A549 (cell line): ENCODE measurements at regions not wholly inside any gene's neighbourhood (a gene's known extent, or its start where the extent isn't known, plus 50 kb on each side); places are given as distances from the start of the nearest gene placed in this dataset.

Experiments used
- ATAC-seq, 2 experiments: fragments of 200-7000 bp in 1 of 2; fragments of >200 bp in 1 of 2; cut with Nextera tagmentation in 1 of 2; cut with Tn5 transposase in 1 of 2; 3 replicates each; pipeline versions ENCODE4 v1.8.0 to v1.9.1; 2018 to 2020; ENCODE audit warnings: mild to moderate bottlenecking in 1 of 2, moderate library complexity in 1 of 2
- CTCF ChIA-PET: fragments of 300-600 bp; sonication (Branson Sonifier 250); formaldehyde crosslinking; extraction: SDS; loops from one replicate; lab custom pipeline; 2021; ENCODE audit warnings: antibody characterized with exemption, inconsistent platforms; lab: Yijun Ruan, JAX
- POLR2A ChIA-PET: fragments of 350-600 bp; formaldehyde crosslinking; extraction: SDS; loops from one replicate; lab custom pipeline; 2021; ENCODE audit warnings: antibody characterized with exemption, inconsistent platforms; lab: Yijun Ruan, JAX
- DNase-seq, 2 experiments: peaks; one replicate each; pipeline versions ENCODE4 v3.0.0 to v3.0.0-alpha.2; 2011 to 2016; ENCODE audit warnings: low read depth in 1 of 2, low spot score in 1 of 2
- FAIRE-seq: peaks from 2 replicates; lab custom pipeline; 2011; peaks lifted over from hg19 to GRCh38; lab: Jason Lieb, UNC
- H3K27ac ChIP-seq, 2 experiments: fragments of >200 bp; sonication (Bioruptor Twin); formaldehyde crosslinking; 3 replicates each; pipeline ENCODE4 v1.5.1; 2016 to 2017
- H3K4me1 ChIP-seq: fragments of >200 bp; sonication (Bioruptor Twin); formaldehyde crosslinking; 3 replicates; pipeline ENCODE4 v1.6.1; 2016
- H3K4me2 ChIP-seq: fragments of >200 bp; sonication (Bioruptor Twin); formaldehyde crosslinking; 3 replicates; pipeline ENCODE4 v1.6.1; 2016
- H3K4me3 ChIP-seq: fragments of >200 bp; sonication (Bioruptor Twin); formaldehyde crosslinking; 3 replicates; pipeline ENCODE4 v1.5.1; 2016
- H3K9me3 ChIP-seq: fragments of >200 bp; sonication (Bioruptor Twin); formaldehyde crosslinking; 3 replicates; pipeline ENCODE4 v1.6.1; 2016
- ATOH8 ChIP-seq: fragments of 250-450 bp; sonication (Bioruptor Pico); IDR thresholded peaks from 2 replicates; pipeline ENCODE4 v1.5.0; 2020; ENCODE audit warnings: low read depth, mild to moderate bottlenecking, moderate library complexity
- CBX2 ChIP-seq: fragments of 200-600 bp; sonication (generic); IDR thresholded peaks from 2 replicates; pipeline ENCODE4 v1.6.1; 2016; ENCODE audit warnings: low read depth, mild to moderate bottlenecking, borderline replicate concordance
- CEBPB ChIP-seq, 2 experiments: fragments of >200 bp in 1 of 2; sonication (Bioruptor Twin) in 1 of 2; formaldehyde crosslinking in 1 of 2; IDR thresholded peaks; 2 replicates each; pipeline ENCODE4 v1.6.1; 2012 to 2016
- CHD4 ChIP-seq: fragments of 200-600 bp; sonication (generic); IDR thresholded peaks from 2 replicates; pipeline ENCODE4 v1.6.1; 2016; ENCODE audit warnings: antibody characterized with exemption, mild to moderate bottlenecking, borderline replicate concordance
- E2F6 ChIP-seq: IDR thresholded peaks from 2 replicates; pipeline ENCODE4 v1.6.1; 2012; ENCODE audit warnings: low read depth, borderline replicate concordance
- EHF ChIP-seq: fragments of 250-450 bp; sonication (Bioruptor Pico); IDR thresholded peaks from 2 replicates; pipeline ENCODE4 v1.5.0; 2020; ENCODE audit warnings: mild to moderate bottlenecking
- ESRRA ChIP-seq: fragments of 150-350 bp; IDR thresholded peaks from 2 replicates; pipeline ENCODE4 v1.6.1; 2014; ENCODE audit warnings: mild to moderate bottlenecking, low read length, borderline replicate concordance
- GATA3 ChIP-seq: IDR thresholded peaks from 2 replicates; pipeline ENCODE4 v1.6.1; 2012; ENCODE audit warnings: borderline replicate concordance
- HES2 ChIP-seq: fragments of >200 bp; sonication (Bioruptor Twin); formaldehyde crosslinking; IDR thresholded peaks from 2 replicates; pipeline ENCODE4 v1.6.1; 2016
- HMGXB4 ChIP-seq: fragments of 250-450 bp; sonication (Bioruptor Pico); IDR thresholded peaks from 2 replicates; pipeline ENCODE4 v1.5.0; 2021; ENCODE audit warnings: mild to moderate bottlenecking, moderate library complexity, borderline replicate concordance
- HOXA7 ChIP-seq: fragments of 250-450 bp; sonication (Bioruptor Pico); IDR thresholded peaks from 2 replicates; pipeline ENCODE4 v1.5.0; 2020; ENCODE audit warnings: mild to moderate bottlenecking, moderate library complexity
- HOXB13 ChIP-seq: fragments of 250-450 bp; sonication (Bioruptor Pico); IDR thresholded peaks from 2 replicates; pipeline ENCODE4 v1.5.0; 2020; ENCODE audit warnings: low read depth, mild to moderate bottlenecking, moderate library complexity
- HOXB5 ChIP-seq: fragments of 250-450 bp; sonication (Bioruptor Pico); IDR thresholded peaks from 2 replicates; pipeline ENCODE4 v1.5.0; 2020; ENCODE audit warnings: mild to moderate bottlenecking, moderate library complexity
- KDM1A ChIP-seq: fragments of 200-600 bp; sonication (generic); IDR thresholded peaks from 2 replicates; pipeline ENCODE4 v1.6.1; 2016; ENCODE audit warnings: low read depth, mild to moderate bottlenecking
- KDM5A ChIP-seq: fragments of 200-600 bp; sonication (generic); IDR thresholded peaks from 2 replicates; pipeline ENCODE4 v1.6.1; 2016; ENCODE audit warnings: antibody characterized with exemption, mild to moderate bottlenecking
- MYC ChIP-seq: IDR thresholded peaks from 2 replicates; pipeline ENCODE4 v1.6.1; 2012; ENCODE audit warnings: mild to moderate bottlenecking, inconsistent platforms, low read length, improper control_type of control experiment, borderline replicate concordance
- NFE2L2 ChIP-seq: fragments of 150-350 bp; conservative IDR thresholded peaks from 2 replicates; pipeline ENCODE4 v1.6.1; 2014; ENCODE audit warnings: low read length
- NPAS2 ChIP-seq: fragments of 250-450 bp; sonication (Bioruptor Pico); IDR thresholded peaks from 2 replicates; pipeline ENCODE4 v1.8.0; 2022; ENCODE audit warnings: mild to moderate bottlenecking, moderate library complexity, borderline replicate concordance
- NR3C1 ChIP-seq: fragments of >200 bp; sonication (Bioruptor Twin); formaldehyde crosslinking; IDR thresholded peaks from 3 replicates; pipeline ENCODE4 v1.6.1; 2017
- POLR2A ChIP-seq: IDR thresholded peaks from 2 replicates; pipeline ENCODE4 v1.6.1; 2012; ENCODE audit warnings: mild to moderate bottlenecking, low read length
- POLR2AphosphoS2 ChIP-seq: conservative IDR thresholded peaks from 2 replicates; pipeline ENCODE4 v1.6.1; 2012; ENCODE audit warnings: low read length, improper control_type of control experiment, inconsistent platforms
- RAD21 ChIP-seq, 2 experiments: fragments of >200 bp in 1 of 2; sonication (Bioruptor Twin) in 1 of 2; formaldehyde crosslinking in 1 of 2; IDR thresholded peaks in 1 of 2; conservative IDR thresholded peaks in 1 of 2; 2 replicates in 1 of 2; 3 replicates in 1 of 2; pipeline ENCODE4 v1.6.1; 2012 to 2018; ENCODE audit warnings: inconsistent platforms in 1 of 2
- RARB ChIP-seq: fragments of 250-450 bp; sonication (Bioruptor Pico); IDR thresholded peaks from 2 replicates; pipeline ENCODE4 v1.8.0; 2021; ENCODE audit warnings: mild to moderate bottlenecking, moderate library complexity
- RFX5 ChIP-seq: fragments of 450-650 bp; IDR thresholded peaks from 2 replicates; pipeline ENCODE4 v1.7.1; 2014; ENCODE audit warnings: antibody characterized with exemption, mild to moderate bottlenecking, moderate library complexity
- RNF2 ChIP-seq: fragments of 200-600 bp; sonication (generic); IDR thresholded peaks from 2 replicates; pipeline ENCODE4 v1.6.1; 2016; ENCODE audit warnings: low read depth, mild to moderate bottlenecking, antibody characterized with exemption, moderate library complexity, borderline replicate concordance
- SMC3 ChIP-seq: fragments of >200 bp; sonication (Bioruptor Twin); formaldehyde crosslinking; IDR thresholded peaks from 3 replicates; pipeline ENCODE4 v1.6.1; 2018; ENCODE audit warnings: inconsistent platforms
- TP53 ChIP-seq: fragments of 250-450 bp; sonication (Bioruptor Pico); IDR thresholded peaks from 2 replicates; pipeline ENCODE4 v1.5.0; 2021; ENCODE audit warnings: mild to moderate bottlenecking, moderate library complexity
- USF2 ChIP-seq: fragments of 450-650 bp; IDR thresholded peaks from 2 replicates; pipeline ENCODE4 v1.6.1; 2014; ENCODE audit warnings: antibody characterized with exemption
- ZFP36 ChIP-seq: fragments of 450-650 bp; IDR thresholded peaks from 2 replicates; pipeline ENCODE4 v1.6.1; 2014; ENCODE audit warnings: borderline replicate concordance; ENCODE audit not compliant: partially characterized antibody
- ZNF302 ChIP-seq: fragments of 250-450 bp; sonication (Bioruptor Pico); IDR thresholded peaks from 2 replicates; pipeline ENCODE4 v1.9.0; 2021; ENCODE audit warnings: inconsistent platforms, mild to moderate bottlenecking, moderate library complexity
- WGBS: methylation state at CpG from one replicate; pipeline ENCODE4 v1.1.6; 2017; ENCODE audit errors: missing lambda C conversion rate; 5-methylcytosine and 5-hydroxymethylcytosine counted together

GRCh38 chr4:186946136-186946535 lies 222.5 kb upstream of the FAT1 start:
- WGBS, result 90% methylated on average over 6 of the region's 6 CpGs
- Histone ChIP-seq H3K9me3 (no peaks in the 10 kb centered on the region), H3K27ac (no peak overlapping the region), H3K4me2 (no peak overlapping the region), H3K4me1 (peaks cover 6% of the 10 kb centered on the region; the same call in 1 of the 3 replicates), H3K4me3 (no peak overlapping the region)
- POLR2A ChIA-PET, result no interaction called here
- CTCF ChIA-PET, result interaction anchor here (1.0 to 2.6 kb wide), 7 partner anchors 9 to 294 kb away, joined by 3 to 17 read pairs (median 5); no protein-coding TSS in a partner anchor
- DNase-seq, result no peak
- FAIRE-seq, result no peak
- 0 out of 6 replicates have a peak, but pooled peaks of 1 of the 2 experiments have one; percentile 12 for ATAC-seq
- no peak for TF ChIP-seq RAD21 (conservative IDR thresholded peaks at IDR 0.05 in 1 of 2, IDR thresholded peaks at IDR 0.05 in 1 of 2)
- no peak for TF ChIP-seq E2F6
- TF ChIP-seq GATA3, result no peak
- TF ChIP-seq POLR2A, result no peak
- no peak for TF ChIP-seq CBX2
- no peak for TF ChIP-seq ATOH8 (CRISPR knock-in tag)
- no peak for TF ChIP-seq HOXA7 (CRISPR knock-in tag)
- no peak for TF ChIP-seq TP53 (CRISPR knock-in tag)
- TF ChIP-seq ZFP36, result no peak
- TF ChIP-seq RARB, result no peak
- TF ChIP-seq MYC, result no peak
- no peak for TF ChIP-seq NR3C1
- TF ChIP-seq USF2, result no peak
- no peak for TF ChIP-seq CEBPB (IDR thresholded peaks at IDR 0.05)
- TF ChIP-seq CHD4, result no peak
- no peak for TF ChIP-seq EHF (CRISPR knock-in tag)
- no peak for TF ChIP-seq HES2
- no peak for TF ChIP-seq RFX5

GRCh38 chr4:186946682-186947294 lies 223.1 kb upstream of the FAT1 start:
- DNase-seq (peak; percentile 69 to 79), FAIRE-seq (no peak), ATAC-seq (peak; percentile 100)
- Histone ChIP-seq H3K4me3 (no peak overlapping the region), H3K4me1 (peaks cover 6% of the 10 kb centered on the region; the same call in 1 of the 3 replicates), H3K9me3 (no peaks in the 10 kb centered on the region), H3K4me2 (no peak overlapping the region), H3K27ac (0 out of 6 replicates have a peak overlapping the region, but pooled peaks of 1 of the 2 experiments have one; percentile 43)
- 62% methylated on average over 10 of the region's 11 CpGs for WGBS
- CTCF ChIA-PET, result interaction anchor here (0.7 to 2.6 kb wide), 7 partner anchors 10 to 295 kb away, joined by 3 to 17 read pairs (median 5); no protein-coding TSS in a partner anchor
- POLR2A ChIA-PET, result no interaction called here
- TF ChIP-seq E2F6, result no peak
- peak; percentile 61 to 65 for TF ChIP-seq RAD21 (conservative IDR thresholded peaks at IDR 0.05 in 1 of 2, IDR thresholded peaks at IDR 0.05 in 1 of 2)
- TF ChIP-seq HOXB5 (CRISPR knock-in tag), result no peak
- TF ChIP-seq NFE2L2, result no peak
- no peak for TF ChIP-seq HOXB13 (CRISPR knock-in tag)
- TF ChIP-seq HES2, result no peak
- no peak for TF ChIP-seq NPAS2
- TF ChIP-seq ZNF302 (CRISPR knock-in tag), result no peak
- no peak for TF ChIP-seq ATOH8 (CRISPR knock-in tag)
- no peak for TF ChIP-seq RNF2
- TF ChIP-seq HMGXB4, result no peak
- TF ChIP-seq POLR2AphosphoS2, result no peak
- no peak for TF ChIP-seq KDM5A
- TF ChIP-seq ZFP36, result no peak
- no peak for TF ChIP-seq ESRRA
- no peak for TF ChIP-seq KDM1A
- TF ChIP-seq SMC3, result peak; percentile 78
